HG02870 (cell line): ENCODE measurements at regions not wholly inside any gene's neighbourhood (a gene's known extent, or its start where the extent isn't known, plus 50 kb on each side); places are given as distances from the start of the nearest gene placed in this dataset.
"Not testable (repeated sequence)": the region's sequence is repeated elsewhere in the genome, so short reads cannot be mapped to it uniquely, and the experiment has no call there.

Experiments used
- ATAC-seq: cut with Tn5 transposase; IDR thresholded peaks from one replicate; pipeline ENCODE4 v1.9.1; 2021; ENCODE audit warnings: mild to moderate bottlenecking, moderate library complexity; ENCODE audit not compliant: unreplicated experiment

- no peak for ATAC-seq
Observed at GRCh38 chr13:112145551-112146360, 78.8 kb downstream of the SOX1 start.

- no peak for ATAC-seq
Observed at GRCh38 chr13:112150352-112150751, 83.4 kb downstream of the SOX1 start.

DNA sequence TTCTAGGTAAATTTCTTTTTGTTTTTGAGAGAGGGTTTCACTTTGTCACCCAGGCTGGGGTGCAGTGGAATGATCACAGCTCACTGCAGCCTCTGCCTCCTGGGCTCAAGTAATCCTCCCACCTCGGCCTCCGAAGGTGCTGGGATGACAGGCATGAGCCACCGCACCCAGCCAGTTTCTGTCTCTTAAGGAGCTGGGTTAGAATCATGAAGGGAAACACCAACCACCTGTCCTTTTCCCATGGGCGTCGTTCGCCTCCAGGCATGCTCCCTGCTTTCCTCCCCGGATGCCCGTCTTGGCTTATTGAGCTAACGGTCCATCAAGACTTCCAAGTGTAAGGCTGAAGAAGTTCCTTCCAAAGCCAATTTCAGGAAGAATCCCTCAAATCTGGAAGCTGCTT is 85.9 kb downstream of the SOX1 start:
- no peak for ATAC-seq

DNA sequence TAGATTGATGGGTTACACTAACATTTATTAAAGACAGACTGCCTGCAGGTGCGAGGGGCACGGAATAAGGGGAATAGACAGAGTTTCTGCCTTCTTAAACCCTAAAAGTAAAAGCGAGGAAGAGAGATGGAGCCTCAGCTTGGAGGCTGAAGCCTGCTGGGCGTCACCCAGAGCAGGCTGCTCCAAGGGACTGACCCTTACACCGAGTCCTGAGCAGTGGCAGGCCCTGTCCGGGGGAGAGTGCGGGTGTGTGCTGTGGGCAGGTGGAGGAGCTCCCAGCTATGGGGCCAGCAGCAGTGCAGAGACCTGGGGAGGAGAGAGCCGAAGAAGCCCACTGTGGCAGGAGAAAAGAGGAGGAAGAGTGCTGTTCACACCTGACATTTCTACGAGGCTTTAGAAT is 86.4 kb downstream of the SOX1 start:
- ATAC-seq, result no peak

DNA sequence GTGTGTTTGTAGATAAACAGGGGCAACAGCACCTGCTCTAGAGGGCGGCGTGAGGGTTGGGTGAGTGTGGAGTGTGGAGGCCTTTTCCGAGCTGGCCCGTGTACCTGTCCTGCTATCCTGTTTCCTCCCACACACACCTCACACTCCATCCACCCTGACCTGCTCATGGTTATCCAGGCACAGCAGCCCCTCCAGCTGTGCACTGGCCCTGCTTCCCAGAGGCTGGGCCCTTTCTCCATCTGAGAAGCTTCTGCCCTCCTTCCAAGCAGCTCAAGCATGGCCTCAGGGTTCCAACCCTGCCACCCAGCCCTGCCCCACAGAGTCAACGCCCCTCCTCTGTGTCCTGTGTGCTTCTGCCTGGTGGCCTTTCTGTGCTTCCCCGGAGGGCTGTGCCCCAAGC is 86.9 kb downstream of the SOX1 start:
- ATAC-seq, result no peak

GRCh38 chr13:112154301-112155060 is 87.5 kb downstream of the SOX1 start:
- ATAC-seq, result no peak

- no peak for ATAC-seq
Observed at GRCh38 chr13:112158961-112159360, 92.0 kb downstream of the SOX1 start.

GRCh38 chr13:112159575-112160547 is 92.9 kb downstream of the SOX1 start:
- no peak for ATAC-seq

DNA sequence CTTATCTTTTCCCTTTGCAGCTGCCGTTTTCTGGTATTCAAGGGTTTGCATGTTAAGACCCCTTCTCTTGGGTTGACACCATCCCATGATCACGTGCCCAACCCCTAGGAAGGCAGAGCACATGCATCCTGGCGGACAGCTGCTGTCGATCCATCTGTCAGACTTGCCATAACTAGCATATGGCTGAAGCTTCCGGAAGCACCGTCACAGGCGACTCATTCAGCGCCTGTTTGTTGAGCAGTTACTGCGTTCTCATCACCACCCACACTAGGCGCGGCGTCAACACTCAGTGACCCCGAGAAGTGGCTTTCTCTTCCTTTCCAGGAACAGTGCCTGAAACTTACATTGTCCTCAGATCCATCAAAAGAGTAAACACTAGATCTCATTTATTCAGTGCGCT is 93.6 kb downstream of the SOX1 start:
- ATAC-seq, result no peak

- ATAC-seq, result no peak
Observed at GRCh38 chr13:112161521-112162301, 94.8 kb downstream of the SOX1 start.

DNA sequence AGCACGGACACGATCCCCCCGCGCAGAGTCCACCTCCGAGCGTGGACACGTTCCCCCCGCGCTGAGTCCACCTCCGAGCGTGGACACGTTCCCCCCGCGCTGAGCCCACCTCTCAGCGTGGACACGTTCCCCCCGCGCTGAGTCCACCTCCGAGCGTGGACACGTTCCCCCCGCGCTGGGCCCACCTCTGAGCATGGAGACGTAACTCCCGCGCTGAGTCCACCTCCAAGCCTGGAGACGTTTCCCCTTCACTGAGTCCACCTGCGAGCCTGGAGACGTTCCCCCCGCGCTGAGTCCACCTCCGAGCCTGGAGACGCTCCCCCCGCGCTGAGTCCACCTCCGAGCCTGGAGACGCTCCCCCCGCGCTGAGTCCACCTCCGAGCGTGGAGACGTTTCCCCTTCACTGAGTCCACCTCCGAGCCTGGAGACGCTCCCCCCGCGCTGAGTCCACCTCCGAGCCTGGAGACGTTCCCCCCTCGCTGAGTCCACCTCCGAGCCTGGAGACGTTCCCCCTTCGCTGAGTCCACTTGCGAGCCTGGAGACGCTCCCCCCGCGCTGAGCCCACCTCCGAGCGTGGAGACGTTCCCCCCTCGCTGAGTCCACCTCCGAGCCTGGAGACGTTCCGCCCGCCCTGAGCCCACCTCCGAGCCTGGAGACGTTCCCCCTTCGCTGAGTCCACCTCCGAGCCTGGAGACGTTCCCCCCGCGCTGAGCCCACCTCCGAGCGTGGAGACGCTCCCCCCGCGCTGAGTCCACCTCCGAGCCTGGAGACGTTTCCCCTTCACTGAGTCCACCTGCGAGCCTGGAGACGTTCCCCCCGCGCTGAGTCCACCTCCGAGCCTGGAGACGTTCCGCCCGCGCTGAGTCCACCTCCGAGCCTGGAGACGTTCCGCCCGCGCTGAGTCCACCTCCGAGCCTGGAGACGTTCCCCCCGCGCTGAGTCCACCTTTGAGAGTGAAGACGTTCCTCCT is 97.0 kb downstream of the SOX1 start:
- not testable (repeated sequence) for ATAC-seq

- ATAC-seq, result no peak
Observed at GRCh38 chr13:112165712-112166111, 98.8 kb downstream of the SOX1 start.

DNA sequence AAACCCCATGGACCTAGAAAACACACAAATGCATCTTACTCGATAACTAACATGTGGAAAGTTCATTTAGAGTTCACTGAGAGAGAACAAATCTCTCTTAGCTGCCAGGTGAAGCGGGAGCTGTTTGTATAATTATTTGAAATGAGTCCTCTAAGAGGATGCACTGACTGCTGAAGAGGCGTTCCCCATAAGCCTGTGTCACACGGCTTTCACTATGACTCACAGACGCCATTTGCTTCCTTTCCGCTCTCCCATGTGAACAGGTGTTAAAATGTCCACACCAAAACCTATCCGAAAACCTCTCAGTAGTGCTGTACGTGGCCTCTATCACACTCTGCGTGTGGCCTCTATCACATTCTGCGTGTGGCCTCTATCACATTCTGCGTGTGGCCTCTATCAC is 101.8 kb downstream of the SOX1 start:
- no peak for ATAC-seq

DNA sequence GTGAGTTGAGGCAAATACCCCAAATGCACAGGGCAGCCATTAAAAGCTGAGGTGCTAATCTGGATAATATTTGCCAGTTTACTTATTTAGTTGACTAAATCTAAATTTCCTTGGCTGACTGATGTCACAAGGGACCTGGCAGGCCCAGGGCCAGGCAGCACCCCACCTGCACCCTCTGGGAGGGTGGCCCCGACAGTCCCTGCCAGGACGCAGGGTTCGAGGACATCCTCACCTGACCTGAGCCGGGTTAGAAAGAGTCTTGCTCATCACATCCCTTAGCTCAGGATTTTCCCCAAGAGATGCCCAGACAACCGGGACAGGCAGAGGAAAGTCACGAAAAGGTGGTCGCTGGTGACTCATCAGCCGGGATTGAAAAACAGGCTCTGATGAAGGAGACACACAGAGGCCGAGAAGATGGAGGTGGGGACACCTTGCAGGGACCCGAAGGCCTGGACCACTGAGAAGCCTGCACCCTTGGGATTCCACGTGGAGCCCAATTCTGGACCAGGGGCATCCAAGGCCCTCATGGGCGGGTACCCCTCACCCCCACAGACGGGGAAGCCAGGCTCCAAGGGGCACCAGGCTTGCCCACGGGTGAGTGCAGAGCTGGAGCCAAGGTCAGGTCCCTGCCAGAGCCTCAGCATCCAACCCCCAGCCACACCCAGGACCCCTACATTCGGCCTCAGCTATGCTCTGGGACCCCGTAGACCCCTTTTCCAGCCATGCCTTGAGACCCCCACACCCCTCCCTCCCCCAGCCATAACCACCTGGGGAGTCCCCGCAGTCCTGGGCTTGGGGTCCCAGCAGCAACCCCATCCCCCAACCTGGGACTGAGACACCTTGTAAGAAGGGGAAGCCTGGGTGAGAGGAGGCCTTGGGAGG is 103.2 kb downstream of the SOX1 start:
- no peak for ATAC-seq

DNA sequence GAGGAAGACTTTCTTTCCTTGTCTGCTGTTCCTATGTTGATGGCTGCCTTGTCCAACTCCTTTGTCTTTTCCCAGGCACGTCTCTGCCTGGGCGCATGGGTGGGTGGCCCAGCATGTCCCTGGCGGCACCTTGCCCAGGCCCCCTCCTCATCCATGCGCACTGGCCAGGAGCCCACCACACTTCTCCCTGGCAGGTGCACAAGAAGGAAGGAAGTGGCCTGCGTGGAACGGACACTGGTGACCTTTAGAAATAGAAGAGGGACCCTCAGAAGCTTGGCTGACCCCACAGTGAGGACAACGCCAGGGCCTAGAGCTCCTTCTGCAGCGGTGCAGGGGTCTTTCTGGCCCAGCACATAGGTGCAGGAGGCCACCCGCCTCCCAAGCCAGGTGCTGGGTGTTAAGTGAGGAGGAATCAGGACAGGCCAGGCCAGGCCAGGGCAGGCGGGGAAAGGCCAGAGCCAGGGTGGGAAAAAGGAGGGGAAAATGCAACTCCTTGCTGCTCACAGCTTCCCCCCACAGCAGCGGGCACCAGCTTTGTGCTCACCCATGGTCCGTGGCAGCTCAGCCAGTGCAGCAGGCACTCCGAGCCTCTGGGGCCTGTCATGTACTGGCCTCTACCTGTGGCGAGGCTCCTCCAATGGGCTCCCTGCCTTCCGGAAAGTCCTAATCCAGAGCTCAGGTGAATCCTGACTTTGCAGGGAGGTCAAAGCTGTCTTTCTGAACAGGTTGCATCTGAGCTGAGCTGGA is 104.0 kb downstream of the SOX1 start:
- ATAC-seq, result no peak

DNA sequence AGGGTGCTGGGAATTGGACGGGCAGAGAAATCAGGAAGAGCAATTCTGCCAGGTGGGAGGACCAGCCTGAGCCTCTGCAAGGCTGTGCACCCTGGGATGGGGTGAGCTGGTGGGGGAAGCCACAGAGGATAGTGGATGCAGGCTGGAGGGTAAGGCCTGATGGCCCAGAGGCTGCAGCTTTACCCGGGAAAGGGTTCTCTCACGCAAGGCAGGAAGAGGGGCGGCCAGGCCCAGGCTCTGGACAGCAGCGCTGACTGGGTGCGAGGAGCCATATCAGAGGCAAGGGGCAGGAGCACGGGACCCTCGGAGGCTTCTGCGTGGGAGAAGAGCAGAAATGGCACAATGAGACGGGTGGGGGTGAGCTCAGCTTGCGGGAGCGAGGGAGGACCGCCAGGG is 104.6 kb downstream of the SOX1 start:
- ATAC-seq, result no peak

GRCh38 chr13:112172017-112172416 is 105.1 kb downstream of the SOX1 start:
- ATAC-seq, result no peak
